K562 (cell line): ENCODE measurements at regions not wholly inside any gene's neighbourhood (a gene's known extent, or its start where the extent isn't known, plus 50 kb on each side); places are given as distances from the start of the nearest gene placed in this dataset.

Experiments used
- ATAC-seq: fragments of 200-7000 bp; cut with Tn5 transposase; 3 replicates; pipeline ENCODE4 v1.9.1; 2020; ENCODE audit warnings: moderate library complexity
- BruUV-seq: library from RNA; stranded (reverse); fragments of 400-500 nt; replicated peaks from 2 replicates; lab custom pipeline; 2021; lab: Mats Ljungman, UMichigan
- CTCF ChIA-PET: fragments of 300-600 bp; formaldehyde crosslinking; extraction: SDS; loops from one replicate; lab custom pipeline; 2021; ENCODE audit warnings: low intra/inter-chr PET ratio; lab: Yijun Ruan, JAX
- POLR2A ChIA-PET: fragments of 300-600, 350-650 bp; sonication (Branson Sonifier 250); formaldehyde crosslinking; extraction: SDS; loops from one replicate; lab custom pipeline; 2021; ENCODE audit warnings: antibody characterized with exemption, inconsistent platforms; lab: Yijun Ruan, JAX
- DNase-seq, 4 experiments: peaks; one replicate each; pipeline versions ENCODE4 v3.0.0 to v3.0.0-alpha.2; 2011 to 2018; ENCODE audit warnings: low spot score in 3 of 4, mixed read lengths in 3 of 4; ENCODE audit errors: extremely low read depth in 1 of 4
- FAIRE-seq: peaks from 2 replicates; lab custom pipeline; 2011; peaks lifted over from hg19 to GRCh38; lab: Jason Lieb, UNC
- H2AFZ ChIP-seq: 2 replicates; pipeline ENCODE4 v1.6.0; 2011; ENCODE audit warnings: low read depth, low read length, control low read depth, inconsistent platforms
- H3K27ac ChIP-seq: fragments of 200-600 bp; 3 replicates; pipeline ENCODE4 v1.8.0; 2011; ENCODE audit warnings: low read depth, mild to moderate bottlenecking, control low read depth, inconsistent platforms, low read length, moderate library complexity, mixed read lengths; ENCODE audit errors: extremely low read depth
- H3K27me3 ChIP-seq, 2 experiments: fragments of 300-600 bp in 1 of 2; 2 replicates in 1 of 2; 3 replicates in 1 of 2; pipeline versions ENCODE4 v1.6.0 to v1.8.0; 2011; ENCODE audit warnings: inconsistent platforms in 2 of 2, low read length in 2 of 2, mild to moderate bottlenecking in 1 of 2, mixed read lengths in 1 of 2, moderate library complexity in 1 of 2; ENCODE audit not compliant: control insufficient read depth in 2 of 2, insufficient read depth in 2 of 2
- H3K36me3 ChIP-seq: fragments of 300-600 bp; 3 replicates; pipeline ENCODE4 v1.8.0; 2011; ENCODE audit warnings: mild to moderate bottlenecking, low read length, inconsistent platforms; ENCODE audit not compliant: control insufficient read depth, insufficient read depth
- H3K4me1 ChIP-seq, 2 experiments: fragments of 200-600 bp in 1 of 2; replicated peaks in 1 of 2; 2 replicates in 1 of 2; 3 replicates in 1 of 2; pipeline versions ENCODE4 v1.5.1 to v1.8.0; 2011; ENCODE audit warnings: inconsistent platforms in 2 of 2, low read length in 2 of 2, mild to moderate bottlenecking in 1 of 2, mixed read lengths in 1 of 2, moderate library complexity in 1 of 2; ENCODE audit not compliant: control insufficient read depth in 2 of 2, insufficient read depth in 2 of 2
- H3K4me2 ChIP-seq: 2 replicates; pipeline ENCODE4 v1.6.1; 2011; ENCODE audit warnings: low read length, control low read depth, inconsistent platforms, mixed read lengths; ENCODE audit not compliant: insufficient read depth
- H3K4me3 ChIP-seq: fragments of 200-600 bp; sonication (generic), shearing (Covaris generic); 2 replicates; pipeline ENCODE4 v1.5.1; 2016; ENCODE audit warnings: control low read depth, inconsistent platforms
- H3K79me2 ChIP-seq: fragments of 200-600 bp; 3 replicates; pipeline ENCODE4 v1.8.0; 2011; ENCODE audit warnings: low read length, inconsistent platforms; ENCODE audit not compliant: control insufficient read depth, insufficient read depth
- H3K9ac ChIP-seq, 2 experiments: 2 replicates each; pipeline versions ENCODE4 v1.6.0 to v1.6.1; 2011; ENCODE audit warnings: low read depth in 2 of 2, low read length in 2 of 2, control low read depth in 1 of 2, inconsistent platforms in 1 of 2, mild to moderate bottlenecking in 1 of 2, mixed read lengths in 1 of 2; ENCODE audit not compliant: insufficient read depth in 1 of 2
- H3K9me1 ChIP-seq: one replicate; pipeline ENCODE4 v1.6.0; 2011; ENCODE audit warnings: inconsistent platforms, mild to moderate bottlenecking, low read length, moderate library complexity; ENCODE audit not compliant: control insufficient read depth, insufficient read depth
- H3K9me3 ChIP-seq: replicated peaks from 2 replicates; pipeline ENCODE4 v1.5.1; 2011; ENCODE audit warnings: low read depth, low read length, inconsistent platforms; ENCODE audit not compliant: control insufficient read depth, insufficient read depth
- H4K20me1 ChIP-seq: replicated peaks from 2 replicates; pipeline ENCODE4 v1.6.1; 2011; ENCODE audit warnings: low read length, inconsistent platforms, mixed read lengths; ENCODE audit not compliant: control insufficient read depth, insufficient read depth
- FUS ChIP-seq: fragments of 200-400 bp; formaldehyde crosslinking; optimal IDR thresholded peaks from 2 replicates; pipeline ENCODE3; 2017; ENCODE audit warnings: low read depth, low read length
- IRF2 ChIP-seq: sonication (generic); formaldehyde crosslinking; IDR thresholded peaks from 2 replicates; pipeline ENCODE4 v1.8.1; 2022; ENCODE audit warnings: mild to moderate bottlenecking, missing genetic modification reagents
- U2AF1 ChIP-seq: fragments of 200-400 bp; formaldehyde crosslinking; optimal IDR thresholded peaks from 2 replicates; pipeline ENCODE3; 2017; ENCODE audit warnings: mild to moderate bottlenecking, low read depth, low read length, moderate library complexity
- WGBS: fragments of 100-300 bp; shearing (Covaris generic); methylation state at CpG from one replicate; pipeline ENCODE4 v1.1.6; 2016; ENCODE audit warnings: low coverage, mixed read lengths; ENCODE audit not compliant: insufficient coverage; ENCODE audit errors: missing lambda C conversion rate; 5-methylcytosine and 5-hydroxymethylcytosine counted together
- in situ Hi-C: fragments of 300-500 bp; cut with MboI; formaldehyde crosslinking; loops from 4 replicates; pipeline ENCODE4 v1.15.0; 2018; ENCODE audit warnings: inconsistent platforms, mixed read lengths
- intact Hi-C: fragments of 100-400 bp; cut with micrococcal nuclease; formaldehyde crosslinking; loops from 2 replicates; pipeline ENCODE4 v1.14.2; 2022
- TF ChIP-seq, protein P1 (sequence below): sonication (generic); formaldehyde crosslinking; IDR thresholded peaks from 2 replicates; pipeline ENCODE4 v1.8.0; 2023; ENCODE audit warnings: mild to moderate bottlenecking, missing genetic modification reagents
- TF ChIP-seq, protein P2 (sequence below), 3 experiments: IDR thresholded peaks in 2 of 3; conservative IDR thresholded peaks in 1 of 3; 2 replicates each; pipeline ENCODE4 v1.5.1; 2011 to 2012; ENCODE audit warnings: low read length in 3 of 3, mild to moderate bottlenecking in 3 of 3, control low read depth in 2 of 3, improper control_type of control experiment in 1 of 3, inconsistent platforms in 1 of 3, low read depth in 1 of 3, mixed read lengths in 1 of 3, moderate library complexity in 1 of 3; ENCODE audit not compliant: insufficient read depth in 2 of 3

DNA sequence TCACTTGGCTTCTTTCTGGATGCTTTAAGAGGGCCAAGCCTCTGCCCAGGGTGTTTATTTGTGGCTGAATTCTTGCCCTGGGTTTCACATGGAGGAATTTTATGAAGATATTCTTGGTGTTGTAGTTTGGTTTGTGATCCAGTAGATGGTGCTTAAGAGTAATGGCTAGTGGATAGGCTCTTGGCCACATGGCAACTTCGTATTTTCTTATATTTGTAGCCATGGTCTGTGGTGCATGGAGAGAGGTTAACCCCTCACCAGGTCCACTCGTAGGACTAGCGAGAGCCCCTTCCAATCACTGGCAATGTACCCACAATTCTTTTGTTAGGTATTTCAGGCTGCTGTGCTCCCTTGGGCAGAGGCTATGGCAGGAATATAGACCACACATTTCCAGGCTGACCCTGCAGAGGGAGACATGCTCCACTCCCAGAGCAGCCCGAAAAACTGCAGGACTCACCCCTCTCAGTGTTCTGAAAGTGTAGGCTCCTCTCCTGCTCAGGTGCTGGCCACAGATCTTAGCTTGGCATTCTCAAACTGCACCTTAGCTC is 582.1 kb upstream of the SETBP1 start:
- no peaks in the 10 kb centered on the region for H3K79me2 ChIP-seq
- TF ChIP-seq FUS (no peak), IRF2 (CRISPR knock-in tag) (no peak), U2AF1 (no peak)
- TF ChIP-seq, protein P1, sequence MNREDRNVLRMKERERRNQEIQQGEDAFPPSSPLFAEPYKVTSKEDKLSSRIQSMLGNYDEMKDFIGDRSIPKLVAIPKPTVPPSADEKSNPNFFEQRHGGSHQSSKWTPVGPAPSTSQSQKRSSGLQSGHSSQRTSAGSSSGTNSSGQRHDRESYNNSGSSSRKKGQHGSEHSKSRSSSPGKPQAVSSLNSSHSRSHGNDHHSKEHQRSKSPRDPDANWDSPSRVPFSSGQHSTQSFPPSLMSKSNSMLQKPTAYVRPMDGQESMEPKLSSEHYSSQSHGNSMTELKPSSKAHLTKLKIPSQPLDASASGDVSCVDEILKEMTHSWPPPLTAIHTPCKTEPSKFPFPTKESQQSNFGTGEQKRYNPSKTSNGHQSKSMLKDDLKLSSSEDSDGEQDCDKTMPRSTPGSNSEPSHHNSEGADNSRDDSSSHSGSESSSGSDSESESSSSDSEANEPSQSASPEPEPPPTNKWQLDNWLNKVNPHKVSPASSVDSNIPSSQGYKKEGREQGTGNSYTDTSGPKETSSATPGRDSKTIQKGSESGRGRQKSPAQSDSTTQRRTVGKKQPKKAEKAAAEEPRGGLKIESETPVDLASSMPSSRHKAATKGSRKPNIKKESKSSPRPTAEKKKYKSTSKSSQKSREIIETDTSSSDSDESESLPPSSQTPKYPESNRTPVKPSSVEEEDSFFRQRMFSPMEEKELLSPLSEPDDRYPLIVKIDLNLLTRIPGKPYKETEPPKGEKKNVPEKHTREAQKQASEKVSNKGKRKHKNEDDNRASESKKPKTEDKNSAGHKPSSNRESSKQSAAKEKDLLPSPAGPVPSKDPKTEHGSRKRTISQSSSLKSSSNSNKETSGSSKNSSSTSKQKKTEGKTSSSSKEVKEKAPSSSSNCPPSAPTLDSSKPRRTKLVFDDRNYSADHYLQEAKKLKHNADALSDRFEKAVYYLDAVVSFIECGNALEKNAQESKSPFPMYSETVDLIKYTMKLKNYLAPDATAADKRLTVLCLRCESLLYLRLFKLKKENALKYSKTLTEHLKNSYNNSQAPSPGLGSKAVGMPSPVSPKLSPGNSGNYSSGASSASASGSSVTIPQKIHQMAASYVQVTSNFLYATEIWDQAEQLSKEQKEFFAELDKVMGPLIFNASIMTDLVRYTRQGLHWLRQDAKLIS (CRISPR knock-in tag): no peak
- TF ChIP-seq, protein P2, sequence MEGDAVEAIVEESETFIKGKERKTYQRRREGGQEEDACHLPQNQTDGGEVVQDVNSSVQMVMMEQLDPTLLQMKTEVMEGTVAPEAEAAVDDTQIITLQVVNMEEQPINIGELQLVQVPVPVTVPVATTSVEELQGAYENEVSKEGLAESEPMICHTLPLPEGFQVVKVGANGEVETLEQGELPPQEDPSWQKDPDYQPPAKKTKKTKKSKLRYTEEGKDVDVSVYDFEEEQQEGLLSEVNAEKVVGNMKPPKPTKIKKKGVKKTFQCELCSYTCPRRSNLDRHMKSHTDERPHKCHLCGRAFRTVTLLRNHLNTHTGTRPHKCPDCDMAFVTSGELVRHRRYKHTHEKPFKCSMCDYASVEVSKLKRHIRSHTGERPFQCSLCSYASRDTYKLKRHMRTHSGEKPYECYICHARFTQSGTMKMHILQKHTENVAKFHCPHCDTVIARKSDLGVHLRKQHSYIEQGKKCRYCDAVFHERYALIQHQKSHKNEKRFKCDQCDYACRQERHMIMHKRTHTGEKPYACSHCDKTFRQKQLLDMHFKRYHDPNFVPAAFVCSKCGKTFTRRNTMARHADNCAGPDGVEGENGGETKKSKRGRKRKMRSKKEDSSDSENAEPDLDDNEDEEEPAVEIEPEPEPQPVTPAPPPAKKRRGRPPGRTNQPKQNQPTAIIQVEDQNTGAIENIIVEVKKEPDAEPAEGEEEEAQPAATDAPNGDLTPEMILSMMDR (IDR thresholded peaks at IDR 0.05 in 2 of 3, conservative IDR thresholded peaks at IDR 0.05 in 1 of 3; ENCODE audit: insufficient read depth in 2 of 3, low read depth in 1 of 3, low read length in 3 of 3): 0 out of 6 replicates have a peak, but pooled peaks of 1 of the 3 experiments have one; percentile 11
- TF ChIP-seq, all 486 proteins: peak for 1
- no peak for ATAC-seq
- no peaks in the 10 kb centered on the region for H3K27me3 ChIP-seq
- CTCF ChIA-PET: no interaction called here
- H3K9ac ChIP-seq: no peak overlapping the region
- FAIRE-seq: no peak
- H3K36me3 ChIP-seq: no peaks in the 10 kb centered on the region
- no peak overlapping the region for H3K4me3 ChIP-seq
- intact Hi-C loops: no loop called here
- no peaks in the 10 kb centered on the region for H3K4me1 ChIP-seq
- no TSS peak for BruUV-seq
- no peak for DNase-seq
- no peak overlapping the region for H3K27ac ChIP-seq
- in situ Hi-C loops: no loop called here
- POLR2A ChIA-PET: no interaction called here
- no peaks in the 10 kb centered on the region for H3K9me1 ChIP-seq
- no peaks in the 10 kb centered on the region for H4K20me1 ChIP-seq
- H3K9me3 ChIP-seq: no peaks in the 10 kb centered on the region
- WGBS: 0% methylated on average over 2 of the region's 4 CpGs
- no peak overlapping the region for H2AFZ ChIP-seq
- H3K4me2 ChIP-seq: no peak overlapping the region
